ENCODE measurements at regions not wholly inside any gene's neighbourhood (a gene's known extent, or its start where the extent isn't known, plus 50 kb on each side); places are given as distances from the start of the nearest gene placed in this dataset.
"Not testable (repeated sequence)": the region's sequence is repeated elsewhere in the genome, so short reads cannot be mapped to it uniquely, and the experiment has no call there.

DNA sequence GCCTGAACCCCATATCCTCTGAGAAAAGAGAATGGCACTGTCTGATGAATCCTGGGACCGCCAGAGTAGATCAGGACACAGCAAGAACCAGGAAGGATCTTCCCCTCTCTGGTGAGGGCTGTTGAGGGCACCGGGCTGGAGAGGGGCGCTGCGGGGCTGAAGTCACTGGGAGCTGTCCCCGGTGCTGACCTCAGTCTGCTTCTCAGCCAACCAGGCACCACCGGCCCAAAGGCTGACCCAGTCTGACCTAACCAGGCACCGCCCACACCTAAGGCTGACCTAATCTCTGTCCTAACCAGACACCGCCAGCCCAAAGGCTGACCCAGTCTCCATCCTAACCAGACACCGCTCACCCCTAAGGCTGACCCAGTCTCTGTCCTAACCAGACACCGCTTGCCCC, 82.8 kb downstream of the CPZ start:
- Histone ChIP-seq H3K27me3 (ENCODE audit: control insufficient read depth, insufficient read depth, low read length) (peaks cover 6% of the 10 kb centered on the region), H3K4me3 (ENCODE audit: low read length) (no peak overlapping the region), H3K36me3 (ENCODE audit: control insufficient read depth, insufficient read depth, low read length) (no peaks in the 10 kb centered on the region), H3K27ac (ENCODE audit: low read length) (no peak overlapping the region), H3K9me3 (replicated peaks; ENCODE audit: control insufficient read depth, low read depth, low read length) (no peaks in the 10 kb centered on the region), H3K4me1 (ENCODE audit: control insufficient read depth, insufficient read depth, low read length) (no peaks in the 10 kb centered on the region)
- DNase-seq: peak; percentile 36
- 22% methylated on average over 7 of the region's 10 CpGs for WGBS (ENCODE audit: insufficient coverage)

DNA sequence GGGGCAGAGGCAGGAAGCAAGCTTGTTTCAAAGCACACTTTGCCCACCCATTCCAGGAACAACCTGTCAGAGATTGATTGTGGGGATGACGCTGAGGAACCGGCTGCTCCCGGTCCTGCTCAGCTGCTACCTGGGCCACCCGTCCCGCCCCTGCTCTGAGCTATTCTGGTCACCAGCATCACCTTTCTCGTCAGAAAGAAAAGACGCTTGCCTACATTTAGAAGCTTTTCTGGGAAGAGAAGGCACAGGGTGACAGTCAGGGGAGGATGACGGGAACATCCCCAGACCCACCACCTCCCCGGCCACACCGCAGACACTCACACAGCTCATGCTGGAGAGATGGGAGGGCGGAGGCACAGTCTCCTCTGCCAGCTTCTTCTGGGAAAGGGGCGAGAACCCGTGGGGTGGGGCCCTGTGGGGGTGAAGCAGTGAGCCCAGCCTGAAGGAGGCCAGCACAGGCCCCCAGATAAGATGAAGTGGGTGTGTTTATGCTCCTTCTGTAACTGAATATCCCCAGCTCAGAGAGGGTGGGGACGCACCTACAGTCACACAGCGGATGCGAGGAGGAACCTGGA, 81.8 kb downstream of the CPZ start:
- Histone ChIP-seq H3K36me3 (ENCODE audit: control insufficient read depth, insufficient read depth, low read length) (no peaks in the 10 kb centered on the region), H3K27me3 (ENCODE audit: control insufficient read depth, insufficient read depth, low read length) (peaks cover 3% of the 10 kb centered on the region), H3K27ac (ENCODE audit: low read length) (no peak overlapping the region), H3K9me3 (replicated peaks; ENCODE audit: control insufficient read depth, low read depth, low read length) (no peaks in the 10 kb centered on the region), H3K4me3 (ENCODE audit: low read length) (no peak overlapping the region), H3K4me1 (ENCODE audit: control insufficient read depth, insufficient read depth, low read length) (no peaks in the 10 kb centered on the region)
- 80% methylated on average over 9 of the region's 16 CpGs for WGBS (ENCODE audit: insufficient coverage)
- no peak for DNase-seq

DNA sequence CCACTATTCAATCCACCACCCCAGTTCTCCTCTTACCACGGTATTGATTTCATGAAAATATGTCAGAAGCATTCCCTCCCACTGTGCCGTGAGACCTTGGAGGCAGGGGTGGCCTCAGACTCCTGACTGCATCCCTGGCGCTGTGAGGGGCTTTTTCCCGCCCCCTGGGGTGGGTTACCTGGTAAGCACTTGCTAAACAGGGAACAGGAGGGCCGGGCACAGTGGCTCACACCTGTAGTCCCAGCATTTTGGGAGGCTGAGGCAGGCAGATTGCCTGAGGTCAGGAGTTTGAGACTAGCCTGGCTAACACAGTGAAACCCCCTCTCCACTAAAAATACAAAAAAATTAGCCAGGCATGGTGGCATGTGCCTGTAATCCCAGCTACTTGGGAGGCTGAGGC, 80.5 kb downstream of the CPZ start:
- not testable (repeated sequence) for H3K27me3 ChIP-seq (ENCODE audit: control insufficient read depth, insufficient read depth, low read length); H3K36me3 ChIP-seq (ENCODE audit: control insufficient read depth, insufficient read depth, low read length); DNase-seq; H3K9me3 ChIP-seq (replicated peaks; ENCODE audit: control insufficient read depth, low read depth, low read length); H3K27ac ChIP-seq (ENCODE audit: low read length); H3K4me1 ChIP-seq (ENCODE audit: control insufficient read depth, insufficient read depth, low read length); H3K4me3 ChIP-seq (ENCODE audit: low read length)
- 23% methylated on average over 2 of the region's 5 CpGs for WGBS (ENCODE audit: insufficient coverage)

DNA sequence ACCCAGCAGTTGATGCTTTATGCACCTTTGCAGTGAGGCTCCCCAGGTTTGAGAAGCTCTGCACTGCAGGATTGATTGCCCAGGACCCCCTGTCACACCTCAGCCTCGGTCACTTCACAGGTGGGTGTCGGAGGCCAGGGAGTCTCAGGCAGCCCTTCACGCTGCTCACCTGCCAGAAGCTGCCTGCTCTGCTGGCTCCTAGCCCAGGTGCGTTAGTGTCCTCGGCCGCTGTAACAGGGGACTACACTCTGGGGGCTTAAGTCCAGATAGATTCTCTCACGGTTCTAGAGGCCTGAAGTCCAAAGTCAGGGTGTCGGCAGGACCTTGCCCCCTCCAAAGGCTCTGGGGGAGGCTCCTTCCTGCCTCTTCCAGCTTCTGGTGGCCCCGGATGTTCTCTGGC, 79.9 kb downstream of the CPZ start:
- WGBS (ENCODE audit: insufficient coverage): 52% methylated on average over 9 of the region's 9 CpGs
- H3K4me1 ChIP-seq (ENCODE audit: control insufficient read depth, insufficient read depth, low read length): no peaks in the 10 kb centered on the region

DNA sequence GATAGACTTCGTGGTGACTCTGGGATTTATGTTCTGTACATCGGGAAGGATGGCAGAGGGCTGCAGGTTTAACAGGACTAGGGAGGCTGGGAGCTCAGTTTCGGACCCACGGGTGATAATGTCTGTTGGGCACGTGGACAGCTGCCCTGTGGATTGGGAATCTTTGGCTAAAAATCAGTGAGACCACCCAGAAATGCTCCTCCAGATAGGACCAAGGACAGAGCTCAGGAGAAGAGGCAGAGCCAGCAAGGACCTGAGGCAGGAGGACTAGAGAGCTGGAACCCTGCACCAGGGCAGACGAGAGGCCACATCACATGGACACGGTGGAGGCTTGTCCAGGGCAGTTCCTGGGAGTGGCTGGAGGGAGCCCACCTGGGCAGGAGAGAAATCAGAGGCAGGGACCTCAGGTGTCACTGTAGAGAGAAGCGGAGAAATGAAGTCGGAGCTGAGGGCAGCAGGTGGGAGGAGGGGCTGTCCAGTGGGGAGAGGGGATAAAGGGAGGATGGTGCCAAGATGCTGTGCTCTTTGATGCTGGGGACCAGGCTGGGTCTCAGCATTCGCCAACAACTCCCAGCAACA, 79.2 kb downstream of the CPZ start:
- H3K27me3 ChIP-seq (ENCODE audit: control insufficient read depth, insufficient read depth, low read length): peaks cover 2% of the 10 kb centered on the region

More for the DNA sequence above, 79.9 kb downstream of the CPZ start:
- no peak for DNase-seq
- H3K4me3 ChIP-seq (ENCODE audit: low read length): no peak overlapping the region
- H3K27me3 ChIP-seq (ENCODE audit: control insufficient read depth, insufficient read depth, low read length): peaks cover 2% of the 10 kb centered on the region
- H3K36me3 ChIP-seq (ENCODE audit: control insufficient read depth, insufficient read depth, low read length): no peaks in the 10 kb centered on the region
- H3K9me3 ChIP-seq (replicated peaks; ENCODE audit: control insufficient read depth, low read depth, low read length): no peaks in the 10 kb centered on the region
- H3K27ac ChIP-seq (ENCODE audit: low read length): no peak overlapping the region

More for the DNA sequence above, 79.2 kb downstream of the CPZ start:
- DNase-seq: no peak
- 63% methylated on average over 9 of the region's 10 CpGs for WGBS (ENCODE audit: insufficient coverage)
- no peaks in the 10 kb centered on the region for H3K4me1 ChIP-seq (ENCODE audit: control insufficient read depth, insufficient read depth, low read length)
- no peak overlapping the region for H3K27ac ChIP-seq (ENCODE audit: low read length)
- H3K4me3 ChIP-seq (ENCODE audit: low read length): no peak overlapping the region
- H3K9me3 ChIP-seq (replicated peaks; ENCODE audit: control insufficient read depth, low read depth, low read length): no peaks in the 10 kb centered on the region
- no peaks in the 10 kb centered on the region for H3K36me3 ChIP-seq (ENCODE audit: control insufficient read depth, insufficient read depth, low read length)
